Glutamatergic neuron (in vitro differentiated cells): ENCODE measurements at regions not wholly inside any gene's neighbourhood (a gene's known extent, or its start where the extent isn't known, plus 50 kb on each side); places are given as distances from the start of the nearest gene placed in this dataset.

Experiments used
- DNase-seq: peaks from one replicate; pipeline ENCODE4 v3.0.0; 2022
- H3K27ac Mint-ChIP-seq: one replicate; pipeline ENCODE4 v1.8.0; 2020; ENCODE audit warnings: mild to moderate bottlenecking, mixed read lengths, inconsistent platforms; ENCODE audit not compliant: unreplicated experiment
- H3K27me3 Mint-ChIP-seq: one replicate; pipeline ENCODE4 v1.8.0; 2020; ENCODE audit warnings: mild to moderate bottlenecking, moderate library complexity, mixed read lengths, inconsistent platforms; ENCODE audit not compliant: unreplicated experiment
- H3K36me3 Mint-ChIP-seq: one replicate; pipeline ENCODE4 v1.8.0; 2020; ENCODE audit warnings: mild to moderate bottlenecking, mixed read lengths, inconsistent platforms; ENCODE audit not compliant: unreplicated experiment
- H3K4me1 Mint-ChIP-seq: one replicate; pipeline ENCODE4 v1.8.0; 2020; ENCODE audit warnings: mild to moderate bottlenecking, low read depth, mixed read lengths, inconsistent platforms; ENCODE audit not compliant: unreplicated experiment
- H3K4me3 Mint-ChIP-seq: one replicate; pipeline ENCODE4 v1.8.0; 2020; ENCODE audit warnings: mild to moderate bottlenecking, mixed read lengths, inconsistent platforms; ENCODE audit not compliant: unreplicated experiment
- H3K9me3 Mint-ChIP-seq: one replicate; pipeline ENCODE4 v1.8.0; 2020; ENCODE audit warnings: mild to moderate bottlenecking, moderate library complexity, mixed read lengths, inconsistent platforms; ENCODE audit not compliant: unreplicated experiment
- CTCF ChIP-seq: fragments of 200-600 bp; sonication (generic); IDR thresholded peaks from one replicate; pipeline ENCODE4 v1.5.0; 2021; ENCODE audit not compliant: partially characterized antibody, unreplicated experiment

GRCh38 chr2:167827352-167828097, 419.9 kb downstream of the STK39 start:
- DNase-seq, result no peak
- Mint-ChIP-seq H3K4me1 (peaks cover 18% of the 10 kb centered on the region), H3K4me3 (no peak overlapping the region), H3K9me3 (peaks cover 2% of the 10 kb centered on the region), H3K27me3 (no peaks in the 10 kb centered on the region), H3K27ac (no peak overlapping the region), H3K36me3 (no peaks in the 10 kb centered on the region)
- no peak for TF ChIP-seq CTCF

GRCh38 chr2:167826906-167827305, 420.5 kb downstream of the STK39 start:
- peaks cover 13% of the 10 kb centered on the region for H3K4me1 Mint-ChIP-seq

GRCh38 chr2:167825664-167826063, 421.7 kb downstream of the STK39 start:
- Mint-ChIP-seq H3K27ac (no peak overlapping the region), H3K36me3 (no peaks in the 10 kb centered on the region), H3K4me3 (no peak overlapping the region), H3K27me3 (no peaks in the 10 kb centered on the region), H3K9me3 (peaks cover 2% of the 10 kb centered on the region), H3K4me1 (peaks cover 8% of the 10 kb centered on the region)
- no peak for DNase-seq
- no peak for TF ChIP-seq CTCF

More at GRCh38 chr2:167826906-167827305, 420.5 kb downstream of the STK39 start:
- Mint-ChIP-seq H3K27ac (no peak overlapping the region), H3K27me3 (no peaks in the 10 kb centered on the region), H3K36me3 (no peaks in the 10 kb centered on the region), H3K4me3 (no peak overlapping the region), H3K9me3 (peaks cover 2% of the 10 kb centered on the region)
- no peak for DNase-seq
- TF ChIP-seq CTCF, result no peak

GRCh38 chr2:167822690-167823465, 424.5 kb downstream of the STK39 start:
- Mint-ChIP-seq H3K4me3 (no peak overlapping the region), H3K27me3 (no peaks in the 10 kb centered on the region)
- TF ChIP-seq CTCF, result no peak

GRCh38 chr2:167820488-167820887, 426.9 kb downstream of the STK39 start:
- TF ChIP-seq CTCF, result no peak
- H3K36me3 Mint-ChIP-seq, result no peaks in the 10 kb centered on the region
- H3K27ac Mint-ChIP-seq, result no peak overlapping the region
- peaks cover 2% of the 10 kb centered on the region for H3K9me3 Mint-ChIP-seq
- no peak overlapping the region for H3K4me3 Mint-ChIP-seq
- no peaks in the 10 kb centered on the region for H3K27me3 Mint-ChIP-seq
- H3K4me1 Mint-ChIP-seq, result no peaks in the 10 kb centered on the region
- DNase-seq, result no peak

More at GRCh38 chr2:167822690-167823465, 424.5 kb downstream of the STK39 start:
- DNase-seq, result no peak
- H3K4me1 Mint-ChIP-seq, result no peaks in the 10 kb centered on the region
- peaks cover 2% of the 10 kb centered on the region for H3K9me3 Mint-ChIP-seq
- H3K36me3 Mint-ChIP-seq, result no peaks in the 10 kb centered on the region
- H3K27ac Mint-ChIP-seq, result no peak overlapping the region
